ENCODE measurements at regions not wholly inside any gene's neighbourhood (a gene's known extent, or its start where the extent isn't known, plus 50 kb on each side); places are given as distances from the start of the nearest gene placed in this dataset.

- TF ChIP-seq, protein P1, sequence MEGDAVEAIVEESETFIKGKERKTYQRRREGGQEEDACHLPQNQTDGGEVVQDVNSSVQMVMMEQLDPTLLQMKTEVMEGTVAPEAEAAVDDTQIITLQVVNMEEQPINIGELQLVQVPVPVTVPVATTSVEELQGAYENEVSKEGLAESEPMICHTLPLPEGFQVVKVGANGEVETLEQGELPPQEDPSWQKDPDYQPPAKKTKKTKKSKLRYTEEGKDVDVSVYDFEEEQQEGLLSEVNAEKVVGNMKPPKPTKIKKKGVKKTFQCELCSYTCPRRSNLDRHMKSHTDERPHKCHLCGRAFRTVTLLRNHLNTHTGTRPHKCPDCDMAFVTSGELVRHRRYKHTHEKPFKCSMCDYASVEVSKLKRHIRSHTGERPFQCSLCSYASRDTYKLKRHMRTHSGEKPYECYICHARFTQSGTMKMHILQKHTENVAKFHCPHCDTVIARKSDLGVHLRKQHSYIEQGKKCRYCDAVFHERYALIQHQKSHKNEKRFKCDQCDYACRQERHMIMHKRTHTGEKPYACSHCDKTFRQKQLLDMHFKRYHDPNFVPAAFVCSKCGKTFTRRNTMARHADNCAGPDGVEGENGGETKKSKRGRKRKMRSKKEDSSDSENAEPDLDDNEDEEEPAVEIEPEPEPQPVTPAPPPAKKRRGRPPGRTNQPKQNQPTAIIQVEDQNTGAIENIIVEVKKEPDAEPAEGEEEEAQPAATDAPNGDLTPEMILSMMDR (IDR thresholded peaks at IDR 0.05; ENCODE audit: borderline replicate concordance, insufficient read depth, low read depth, low read length) = no peak
- no peak overlapping the region for H3K4me3 ChIP-seq (ENCODE audit: low read depth, low read length)
Observed at GRCh38 chr2:140154271-140154670, 1374.1 kb upstream of the NXPH2 start.

DNA sequence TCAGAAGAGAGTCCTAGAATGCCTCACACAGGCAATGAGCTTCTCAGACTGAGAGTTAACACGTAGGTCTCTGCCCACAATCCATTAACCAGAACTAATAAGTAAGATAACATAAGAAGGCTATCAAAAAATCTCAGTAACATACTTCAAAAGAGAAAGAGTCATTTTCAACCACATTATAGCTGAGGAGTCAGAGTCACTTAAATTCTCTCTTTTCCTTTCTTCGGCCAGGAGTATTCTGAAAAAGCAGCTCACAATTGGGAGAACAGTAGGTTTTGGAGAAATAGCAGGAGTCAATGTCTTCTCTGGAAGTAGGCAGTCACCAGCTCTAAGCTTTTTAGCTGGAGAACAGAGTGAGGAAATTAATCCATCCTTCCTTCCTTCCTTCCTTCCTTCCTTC, 1364.4 kb upstream of the NXPH2 start:
- H3K4me3 ChIP-seq (ENCODE audit: low read depth, low read length) = no peak overlapping the region
- TF ChIP-seq, protein P1 (IDR thresholded peaks at IDR 0.05; ENCODE audit: borderline replicate concordance, insufficient read depth, low read depth, low read length) = no peak

DNA sequence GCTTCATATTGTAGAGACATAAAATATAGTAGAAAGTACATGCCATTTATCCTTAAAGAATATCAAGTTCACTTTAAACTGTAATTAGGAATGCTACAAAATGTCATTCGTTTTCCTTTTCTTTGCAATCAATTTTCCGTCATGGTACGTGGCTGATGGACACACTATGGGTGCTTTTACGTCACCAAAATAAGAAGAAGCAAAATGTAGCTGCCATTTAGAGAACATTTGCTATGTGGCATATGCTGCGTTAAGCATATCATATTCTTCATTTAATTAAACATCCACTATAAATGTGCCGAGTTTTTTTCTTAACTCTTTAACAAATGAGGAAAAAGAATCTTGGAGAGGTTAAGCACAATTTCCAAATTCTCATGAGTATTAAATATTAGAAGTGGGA, 1358.5 kb upstream of the NXPH2 start:
- no peak overlapping the region for H3K4me3 ChIP-seq (ENCODE audit: low read depth, low read length)
- TF ChIP-seq, protein P1 (IDR thresholded peaks at IDR 0.05; ENCODE audit: borderline replicate concordance, insufficient read depth, low read depth, low read length) = no peak

DNA sequence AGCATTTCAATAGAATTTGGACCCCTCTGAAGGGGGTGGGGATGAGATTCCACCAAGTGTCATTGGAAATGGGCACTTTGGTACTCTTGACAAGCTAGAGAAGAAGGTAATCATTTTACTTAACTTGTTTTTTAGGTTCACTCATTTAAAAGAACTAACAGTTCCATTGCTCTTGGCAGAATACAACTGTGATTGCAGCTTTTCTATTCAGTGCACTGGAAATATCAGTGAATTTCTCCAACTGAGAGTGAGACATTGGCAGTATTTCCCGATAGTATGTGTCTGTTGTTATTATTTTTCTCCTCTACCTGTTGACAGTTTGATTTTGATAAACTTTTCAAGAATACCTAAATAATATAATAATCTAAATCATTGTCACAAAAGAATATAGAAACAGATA, 1356.7 kb upstream of the NXPH2 start:
- H3K4me3 ChIP-seq (ENCODE audit: low read depth, low read length) = no peak overlapping the region
- TF ChIP-seq, protein P1 (IDR thresholded peaks at IDR 0.05; ENCODE audit: borderline replicate concordance, insufficient read depth, low read depth, low read length) = no peak

DNA sequence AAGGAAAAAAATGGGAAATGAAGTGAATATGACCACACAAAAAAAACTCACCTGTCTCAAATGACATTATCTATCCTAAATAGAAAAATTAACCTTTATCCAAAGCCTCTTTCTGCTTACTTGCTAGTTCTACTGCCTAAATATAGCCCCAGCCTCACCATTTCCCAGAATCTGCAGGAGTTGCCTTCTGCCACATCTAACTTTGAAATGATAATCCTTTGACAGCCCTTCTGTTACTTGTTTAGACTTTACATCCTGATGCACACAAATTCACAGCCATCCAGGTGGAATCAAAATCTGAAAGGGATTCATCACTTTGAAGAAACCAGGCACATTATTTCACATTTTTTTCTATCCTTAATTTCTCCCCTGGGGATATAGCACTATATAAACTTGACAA, 1356.2 kb upstream of the NXPH2 start:
- TF ChIP-seq, protein P1 (IDR thresholded peaks at IDR 0.05; ENCODE audit: borderline replicate concordance, insufficient read depth, low read depth, low read length) = no peak
- H3K4me3 ChIP-seq (ENCODE audit: low read depth, low read length) = no peak overlapping the region

- no peak overlapping the region for H3K4me3 ChIP-seq (ENCODE audit: low read depth, low read length)
- TF ChIP-seq, protein P1 (IDR thresholded peaks at IDR 0.05; ENCODE audit: borderline replicate concordance, insufficient read depth, low read depth, low read length) = no peak
Observed at GRCh38 chr2:140128909-140129308, 1348.7 kb upstream of the NXPH2 start.

GRCh38 chr2:140122001-140122400, 1341.8 kb upstream of the NXPH2 start:
- H3K4me3 ChIP-seq (ENCODE audit: low read depth, low read length) = no peak overlapping the region
- TF ChIP-seq, protein P1 (IDR thresholded peaks at IDR 0.05; ENCODE audit: borderline replicate concordance, insufficient read depth, low read depth, low read length) = no peak

Data from GM12875 (cell line).